Chondrocyte (in vitro differentiated cells): ENCODE measurements at regions not wholly inside any gene's neighbourhood (a gene's known extent, or its start where the extent isn't known, plus 50 kb on each side); places are given as distances from the start of the nearest gene placed in this dataset.

ENCODE experiments used
- DNase-seq: peaks from one replicate; pipeline ENCODE4 v3.0.0; 2021; ENCODE audit warnings: mixed read lengths, low spot score
- H3K27ac Mint-ChIP-seq: one replicate; pipeline ENCODE4 v1.8.0; 2021; ENCODE audit warnings: mild to moderate bottlenecking, moderate library complexity, mixed read lengths; ENCODE audit not compliant: unreplicated experiment
- H3K27me3 Mint-ChIP-seq: 2 replicates; pipeline ENCODE4 v1.8.0; 2021; ENCODE audit warnings: low read depth, mixed read lengths
- H3K36me3 Mint-ChIP-seq: 2 replicates; pipeline ENCODE4 v1.8.0; 2021; ENCODE audit warnings: low read depth, mixed read lengths
- H3K4me1 Mint-ChIP-seq: 2 replicates; pipeline ENCODE4 v1.8.0; 2021; ENCODE audit warnings: low read depth, mild to moderate bottlenecking, mixed read lengths
- H3K4me3 Mint-ChIP-seq: one replicate; pipeline ENCODE4 v1.8.0; 2021; ENCODE audit warnings: mild to moderate bottlenecking, moderate library complexity, mixed read lengths; ENCODE audit not compliant: unreplicated experiment
- H3K9me3 Mint-ChIP-seq: 2 replicates; pipeline ENCODE4 v1.8.0; 2021; ENCODE audit warnings: low read depth, mixed read lengths
- CTCF ChIP-seq: fragments of 200-600 bp; sonication (generic); IDR thresholded peaks from 2 replicates; pipeline ENCODE4 v1.5.0; 2021; ENCODE audit warnings: antibody characterized with exemption, mild to moderate bottlenecking, moderate library complexity

GRCh38 chr5:124292322-124292855 lies 454.1 kb downstream of the ZNF608 start:
- Mint-ChIP-seq H3K27ac (no peak overlapping the region), H3K27me3 (no peaks in the 10 kb centered on the region), H3K4me3 (no peak overlapping the region), H3K9me3 (no peaks in the 10 kb centered on the region), H3K4me1 (peaks cover 14% of the 10 kb centered on the region), H3K36me3 (no peaks in the 10 kb centered on the region)
- TF ChIP-seq CTCF, result no peak
- DNase-seq, result no peak

GRCh38 chr5:124289641-124290311 lies 456.7 kb downstream of the ZNF608 start:
- Mint-ChIP-seq H3K27me3 (no peaks in the 10 kb centered on the region), H3K36me3 (no peaks in the 10 kb centered on the region), H3K4me3 (no peak overlapping the region), H3K4me1 (peaks cover 14% of the 10 kb centered on the region), H3K27ac (peak overlapping the region; percentile 71), H3K9me3 (no peaks in the 10 kb centered on the region)
- no peak for DNase-seq
- TF ChIP-seq CTCF, result peak; percentile 46

- Mint-ChIP-seq H3K36me3 (no peaks in the 10 kb centered on the region), H3K27ac (peak overlapping the region; percentile 71), H3K4me3 (no peak overlapping the region), H3K4me1 (peaks cover 14% of the 10 kb centered on the region), H3K9me3 (no peaks in the 10 kb centered on the region), H3K27me3 (peaks cover 1% of the 10 kb centered on the region)
- DNase-seq, result no peak
- TF ChIP-seq CTCF, result no peak
Observed at GRCh38 chr5:124289130-124289529, 457.3 kb downstream of the ZNF608 start.

- peaks cover 1% of the 10 kb centered on the region for H3K27me3 Mint-ChIP-seq
- no peak for TF ChIP-seq CTCF
- no peaks in the 10 kb centered on the region for H3K36me3 Mint-ChIP-seq
- peaks cover 19% of the 10 kb centered on the region for H3K4me1 Mint-ChIP-seq
- H3K4me3 Mint-ChIP-seq, result no peak overlapping the region
- no peak overlapping the region for H3K27ac Mint-ChIP-seq
- DNase-seq, result no peak
- no peaks in the 10 kb centered on the region for H3K9me3 Mint-ChIP-seq
Observed at GRCh38 chr5:124287813-124288212, 458.6 kb downstream of the ZNF608 start.

GRCh38 chr5:124285733-124286132 lies 460.7 kb downstream of the ZNF608 start:
- DNase-seq, result no peak
- H3K4me1 Mint-ChIP-seq, result peaks cover 20% of the 10 kb centered on the region
- H3K36me3 Mint-ChIP-seq, result no peaks in the 10 kb centered on the region
- TF ChIP-seq CTCF, result no peak
- H3K27ac Mint-ChIP-seq, result no peak overlapping the region
- peaks cover 1% of the 10 kb centered on the region for H3K27me3 Mint-ChIP-seq
- H3K4me3 Mint-ChIP-seq, result no peak overlapping the region
- no peaks in the 10 kb centered on the region for H3K9me3 Mint-ChIP-seq
